Transverse colon (tissue), 4 donors: ENCODE measurements at regions not wholly inside any gene's neighbourhood (a gene's known extent, or its start where the extent isn't known, plus 50 kb on each side); places are given as distances from the start of the nearest gene placed in this dataset.

Experiments used
- POLR2A ChIP-seq: fragments of 450-650 bp; IDR thresholded peaks from one replicate; pipeline ENCODE4 v1.6.1; 2016; ENCODE audit warnings: antibody characterized with exemption, mild to moderate bottlenecking, moderate library complexity
- POLR2AphosphoS5 ChIP-seq, 3 donors: sonication (generic); formaldehyde crosslinking; IDR thresholded peaks; one replicate each; pipeline ENCODE4 v1.6.1; 2016; ENCODE audit warnings: antibody characterized with exemption in 3 of 3
- TF ChIP-seq, protein P1 (sequence below), 5 experiments: fragments of 200-600 bp in 3 of 5; fragments of 450-650 bp in 2 of 5; sonication (generic) in 3 of 5; IDR thresholded peaks; 1 replicate in 2 of 5; 2 replicates in 3 of 5; pipeline ENCODE4 v1.5.1; 2016 to 2017; ENCODE audit warnings: antibody characterized with exemption in 5 of 5, inconsistent platforms in 3 of 5, mild to moderate bottlenecking in 2 of 5, moderate library complexity in 1 of 5

- TF ChIP-seq POLR2AphosphoS5 (IDR thresholded peaks at IDR 0.05) (no peak), POLR2A (no peak)
- TF ChIP-seq, protein P1, sequence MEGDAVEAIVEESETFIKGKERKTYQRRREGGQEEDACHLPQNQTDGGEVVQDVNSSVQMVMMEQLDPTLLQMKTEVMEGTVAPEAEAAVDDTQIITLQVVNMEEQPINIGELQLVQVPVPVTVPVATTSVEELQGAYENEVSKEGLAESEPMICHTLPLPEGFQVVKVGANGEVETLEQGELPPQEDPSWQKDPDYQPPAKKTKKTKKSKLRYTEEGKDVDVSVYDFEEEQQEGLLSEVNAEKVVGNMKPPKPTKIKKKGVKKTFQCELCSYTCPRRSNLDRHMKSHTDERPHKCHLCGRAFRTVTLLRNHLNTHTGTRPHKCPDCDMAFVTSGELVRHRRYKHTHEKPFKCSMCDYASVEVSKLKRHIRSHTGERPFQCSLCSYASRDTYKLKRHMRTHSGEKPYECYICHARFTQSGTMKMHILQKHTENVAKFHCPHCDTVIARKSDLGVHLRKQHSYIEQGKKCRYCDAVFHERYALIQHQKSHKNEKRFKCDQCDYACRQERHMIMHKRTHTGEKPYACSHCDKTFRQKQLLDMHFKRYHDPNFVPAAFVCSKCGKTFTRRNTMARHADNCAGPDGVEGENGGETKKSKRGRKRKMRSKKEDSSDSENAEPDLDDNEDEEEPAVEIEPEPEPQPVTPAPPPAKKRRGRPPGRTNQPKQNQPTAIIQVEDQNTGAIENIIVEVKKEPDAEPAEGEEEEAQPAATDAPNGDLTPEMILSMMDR (IDR thresholded peaks at IDR 0.05), result no peak
These were observed 149.9 kb downstream of the RDH14 start for GRCh38 chr2:18410543-18410942.
